Upper lobe of left lung (tissue), 4 donors: ENCODE measurements at regions not wholly inside any gene's neighbourhood (a gene's known extent, or its start where the extent isn't known, plus 50 kb on each side); places are given as distances from the start of the nearest gene placed in this dataset.

Experiments used
- CTCF ChIP-seq, 6 experiments: fragments of 450-650 bp in 4 of 6; fragments of 200-600 bp in 2 of 6; sonication (generic) in 2 of 6; IDR thresholded peaks; one replicate each; pipeline ENCODE4 v1.5.1; 2016 to 2019; ENCODE audit warnings: antibody characterized with exemption in 6 of 6
- POLR2A ChIP-seq, 4 donors: fragments of 450-650 bp; IDR thresholded peaks; one replicate each; pipeline ENCODE4 v1.5.1; 2016 to 2017; ENCODE audit warnings: antibody characterized with exemption in 4 of 4, mild to moderate bottlenecking in 2 of 4
- POLR2AphosphoS5 ChIP-seq, 2 donors: sonication (generic); formaldehyde crosslinking; IDR thresholded peaks; one replicate each; pipeline ENCODE4 v1.5.1; 2017; ENCODE audit warnings: antibody characterized with exemption in 2 of 2

GRCh38 chr1:219340796-219341195 lies 167.1 kb downstream of the LYPLAL1 start:
- TF ChIP-seq CTCF (IDR thresholded peaks at IDR 0.05), result no peak
- no peak for TF ChIP-seq POLR2A (IDR thresholded peaks at IDR 0.05)
- TF ChIP-seq POLR2AphosphoS5 (IDR thresholded peaks at IDR 0.05), result no peak
